NCI-H774 (cell line): ENCODE measurements at regions not wholly inside any gene's neighbourhood (a gene's known extent, or its start where the extent isn't known, plus 50 kb on each side); places are given as distances from the start of the nearest gene placed in this dataset.

Source experiments
- DNase-seq: peaks from one replicate; lab custom pipeline; 2025; lab: John Stamatoyannopoulos, UW

DNA sequence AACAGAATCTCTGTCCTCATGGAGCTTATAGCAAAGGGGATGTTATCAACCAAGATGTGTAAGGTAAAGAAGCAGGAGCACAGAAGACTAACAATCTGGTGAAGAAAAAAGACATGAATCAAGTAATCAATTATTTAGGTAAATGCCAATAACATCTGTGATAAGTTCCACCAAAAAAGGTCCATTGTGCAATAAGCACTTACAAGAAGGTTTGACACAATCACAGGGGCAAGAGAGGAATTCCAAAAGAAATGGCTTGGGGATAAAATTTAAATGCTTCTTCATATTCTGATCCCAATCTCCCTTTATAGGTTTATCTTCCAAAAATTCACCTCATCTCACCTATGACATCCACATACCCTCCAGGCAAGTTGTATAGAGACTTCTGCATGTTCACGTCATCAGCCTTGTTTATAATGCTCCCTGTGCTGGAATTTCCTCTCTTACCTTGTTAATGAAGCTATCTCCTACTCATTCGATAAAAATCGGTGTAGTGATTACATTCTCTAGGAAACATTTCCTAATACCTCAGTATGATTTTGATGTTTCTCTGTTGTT is 53.6 kb upstream of the DPT start:
- no peak for DNase-seq

DNA sequence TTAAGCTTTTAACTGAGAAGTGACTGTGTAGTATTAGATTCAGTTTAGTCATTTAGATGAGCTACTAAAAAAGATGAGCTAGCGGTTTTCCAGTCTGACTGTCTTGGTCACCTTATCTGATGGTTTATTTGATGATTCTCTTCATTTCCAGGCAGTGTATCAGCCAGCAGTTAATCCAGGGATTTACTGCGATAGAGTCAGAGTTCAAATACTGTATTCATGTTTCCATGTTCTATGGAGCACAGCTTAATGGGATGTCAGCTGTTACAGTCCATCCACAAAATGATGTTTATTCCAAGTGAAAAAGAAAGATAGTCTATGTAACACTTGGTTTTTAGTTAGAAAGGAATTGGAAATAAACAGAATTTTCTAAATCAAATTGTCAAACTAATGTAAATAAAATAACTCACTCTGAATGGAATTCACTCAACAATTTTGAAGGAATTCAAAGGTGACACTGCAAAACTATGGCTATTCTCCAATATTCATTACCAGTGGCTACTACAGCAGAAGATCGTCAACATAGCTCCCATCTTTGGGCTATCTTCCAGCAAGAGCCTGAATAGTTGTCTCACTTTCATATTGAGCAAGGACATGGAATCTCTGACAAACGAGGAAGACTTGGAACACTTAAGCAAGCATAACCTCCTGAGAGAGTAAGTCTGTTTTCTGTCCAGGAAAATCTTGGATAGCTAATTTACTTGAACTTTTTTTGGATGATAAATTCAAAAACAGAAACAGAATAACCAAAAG is 54.6 kb upstream of the DPT start:
- DNase-seq, result no peak

DNA sequence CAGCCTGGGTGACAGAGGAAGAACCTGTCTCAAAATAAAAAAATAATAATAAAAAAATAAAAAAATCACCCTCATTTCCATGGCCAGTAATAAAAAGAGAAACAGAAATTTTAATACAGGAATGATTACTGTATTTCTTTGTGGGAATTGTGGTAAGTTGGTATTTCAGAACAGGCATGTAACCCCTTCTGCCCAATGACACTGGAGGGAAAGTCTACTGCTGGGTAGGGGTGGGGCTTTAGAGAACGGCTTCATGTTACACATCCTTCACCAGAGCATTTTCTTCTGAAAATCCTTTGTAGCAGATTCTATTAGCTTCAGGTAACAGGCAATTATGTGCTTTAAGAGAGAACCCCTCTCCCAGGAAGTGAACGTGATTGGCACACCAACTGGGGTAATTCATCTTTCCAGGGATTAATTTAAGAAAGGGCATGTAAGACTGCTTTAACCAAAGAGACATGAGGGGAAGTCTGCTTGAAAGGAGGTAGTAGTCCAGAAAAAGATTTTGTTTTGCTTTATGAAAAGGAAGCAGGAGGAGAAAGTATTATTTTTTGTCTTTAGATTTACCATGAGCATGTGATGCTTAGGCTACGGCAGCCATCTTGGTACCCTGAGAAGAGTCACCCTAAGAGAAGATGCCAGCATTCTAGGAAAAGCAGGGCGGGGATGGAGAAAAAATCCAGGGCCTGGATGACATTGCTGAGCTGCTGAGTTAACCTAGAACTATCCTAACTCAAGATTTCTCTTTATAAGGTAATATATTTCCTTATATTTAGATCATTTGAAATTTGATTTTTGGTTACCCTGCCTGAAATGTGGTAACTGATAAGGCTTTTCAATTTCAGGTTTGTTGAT is 57.7 kb upstream of the DPT start:
- DNase-seq, result no peak

DNA sequence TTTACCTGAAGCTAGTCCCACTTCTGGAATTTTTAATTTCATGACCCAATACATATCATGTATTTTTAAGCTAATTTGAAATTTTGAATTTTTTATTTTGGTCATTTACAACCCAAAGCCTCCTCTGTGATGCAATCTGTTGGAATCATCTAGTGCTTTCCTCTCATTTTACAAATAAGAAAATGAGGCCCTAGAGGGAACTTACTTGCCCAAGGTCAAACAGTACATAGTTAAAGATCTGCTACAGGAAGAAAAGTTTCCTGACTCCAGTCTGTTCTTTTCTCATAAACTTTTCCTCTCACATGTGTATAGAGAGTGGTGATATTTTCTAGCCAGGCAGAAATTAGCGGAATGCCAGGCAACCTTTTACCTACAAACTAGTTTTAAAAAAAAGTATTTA is 59.3 kb upstream of the DPT start:
- no peak for DNase-seq

DNA sequence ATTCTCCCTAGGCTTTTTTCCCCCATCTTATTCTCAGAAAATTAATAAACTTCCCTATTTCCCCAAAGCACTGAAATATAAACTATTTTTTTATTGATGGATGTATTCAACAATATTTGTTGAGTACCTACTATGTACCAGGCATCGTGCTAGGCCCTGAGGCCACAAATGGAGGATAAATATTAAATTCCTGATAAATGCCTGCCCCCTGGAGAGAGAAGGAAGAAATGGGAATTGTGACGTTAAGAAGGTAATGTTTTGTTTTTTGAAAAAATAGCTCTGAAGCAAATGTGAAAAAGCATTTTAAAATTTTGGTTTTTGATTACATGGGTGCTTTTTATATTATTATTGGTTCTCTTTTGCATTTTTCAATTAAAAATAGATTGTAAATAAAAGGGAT is 60.5 kb upstream of the DPT start:
- no peak for DNase-seq

DNA sequence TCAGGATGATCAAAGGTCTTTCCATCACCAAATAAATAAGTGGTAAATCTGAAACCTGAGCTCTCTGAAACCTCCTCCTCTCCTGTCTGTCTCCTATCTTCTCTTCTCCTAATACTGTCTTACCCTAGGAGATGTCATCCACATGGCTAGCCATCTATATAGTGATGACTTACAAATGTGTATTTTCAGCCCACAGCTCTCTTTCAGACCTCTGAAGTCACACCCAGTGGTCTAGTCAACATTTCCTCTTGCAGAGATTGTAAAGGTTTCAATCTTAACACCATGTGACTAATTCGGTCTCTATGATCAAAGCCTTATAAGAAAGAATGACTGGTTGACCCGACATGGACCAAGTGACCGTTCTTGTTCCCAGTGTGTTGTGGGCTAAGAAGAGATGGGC is 63.1 kb upstream of the DPT start:
- DNase-seq, result no peak

DNA sequence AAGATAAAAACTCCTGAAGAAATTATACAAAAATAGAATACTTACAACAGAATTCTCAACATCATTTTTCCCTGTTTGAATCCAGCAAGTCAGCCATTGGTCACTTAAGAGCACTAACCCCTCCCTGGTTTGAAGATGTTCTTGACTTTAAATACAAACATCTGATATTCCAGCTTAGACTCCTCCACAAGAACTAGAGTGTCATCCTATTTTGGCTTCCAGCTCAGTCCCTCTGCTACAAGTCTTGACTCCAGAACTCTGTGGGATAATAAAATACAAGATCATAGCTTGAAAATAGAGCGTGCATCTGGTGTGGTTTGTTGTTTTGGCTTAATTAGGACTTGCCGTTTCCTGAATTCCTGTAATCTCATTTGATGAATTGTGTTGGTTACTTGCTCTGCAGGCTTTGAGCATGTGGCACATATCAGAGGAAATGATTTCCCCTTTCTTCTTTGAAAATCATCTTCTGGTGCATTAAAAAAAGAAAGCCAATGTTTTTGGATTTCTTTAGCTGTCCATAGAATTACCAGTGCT is 63.7 kb upstream of the DPT start:
- DNase-seq, result no peak

DNA sequence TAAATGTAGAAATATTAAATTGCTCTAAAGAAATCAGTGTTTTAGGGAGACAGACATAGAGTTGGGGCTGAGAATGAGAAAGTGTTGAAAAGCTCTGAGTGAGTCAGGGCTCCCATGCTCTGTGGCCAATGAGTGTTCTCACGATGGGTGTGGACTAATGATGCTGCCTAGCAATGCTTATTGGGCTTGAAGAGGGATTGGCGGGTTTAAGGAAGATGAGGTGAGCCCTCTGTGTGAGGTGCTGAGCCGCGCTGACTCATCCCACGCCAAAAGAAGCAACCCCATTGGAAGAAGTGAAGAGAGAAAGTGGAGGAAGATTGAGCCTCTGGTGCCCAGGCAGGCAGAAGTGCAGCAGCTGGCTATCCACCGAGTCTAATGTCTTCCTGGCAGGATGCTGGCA is 65.1 kb upstream of the DPT start:
- DNase-seq, result no peak

DNA sequence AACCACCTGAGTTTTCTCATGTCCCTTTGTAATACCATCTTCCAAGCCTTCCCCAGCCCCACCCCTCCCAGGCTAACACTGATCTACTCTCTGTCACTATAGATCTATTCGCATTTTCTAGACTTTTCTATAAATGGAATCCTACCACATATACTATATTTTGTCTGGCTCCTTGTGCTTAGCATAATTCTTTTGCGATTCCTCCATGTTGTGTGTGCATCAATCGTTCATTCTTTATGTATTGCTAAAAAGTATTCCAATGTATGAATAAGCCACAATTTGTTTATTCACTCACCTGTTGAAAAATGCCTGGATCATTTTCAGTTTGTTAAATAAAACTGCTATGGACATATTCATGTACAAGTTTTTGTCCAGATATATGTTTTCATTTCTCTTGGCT is 66.7 kb upstream of the DPT start:
- no peak for DNase-seq

DNA sequence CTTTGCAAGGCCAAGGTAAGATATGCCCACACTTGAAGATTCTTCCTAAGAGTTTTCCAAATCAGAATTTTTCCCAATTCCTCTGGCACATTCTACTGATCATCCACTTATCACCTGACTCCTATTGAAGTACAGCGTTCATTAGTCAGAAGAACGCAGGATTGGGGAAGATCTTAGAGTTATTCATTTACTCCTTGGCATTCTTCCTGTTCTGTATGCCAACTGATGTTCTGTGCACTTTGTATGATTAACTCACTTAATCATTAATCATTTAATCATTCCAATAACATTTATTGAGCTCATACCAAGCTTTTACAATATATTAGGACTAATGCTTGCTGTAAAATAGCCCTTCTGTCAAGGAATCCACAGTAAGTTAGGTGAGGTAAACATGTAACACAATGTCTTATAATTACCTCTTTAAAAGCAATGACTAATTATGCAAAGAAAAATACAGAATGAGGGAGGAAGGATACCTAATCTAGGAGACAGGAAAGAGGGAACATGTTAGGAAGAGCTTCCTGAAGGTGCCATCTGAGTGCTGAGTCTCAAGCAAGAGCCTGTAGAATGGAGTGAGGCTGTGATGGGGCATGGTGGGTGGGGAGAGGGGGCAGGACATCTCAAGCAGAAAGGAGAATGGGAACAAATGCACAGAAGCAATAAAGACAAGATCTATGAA is 71.1 kb upstream of the DPT start:
- DNase-seq, result no peak

DNA sequence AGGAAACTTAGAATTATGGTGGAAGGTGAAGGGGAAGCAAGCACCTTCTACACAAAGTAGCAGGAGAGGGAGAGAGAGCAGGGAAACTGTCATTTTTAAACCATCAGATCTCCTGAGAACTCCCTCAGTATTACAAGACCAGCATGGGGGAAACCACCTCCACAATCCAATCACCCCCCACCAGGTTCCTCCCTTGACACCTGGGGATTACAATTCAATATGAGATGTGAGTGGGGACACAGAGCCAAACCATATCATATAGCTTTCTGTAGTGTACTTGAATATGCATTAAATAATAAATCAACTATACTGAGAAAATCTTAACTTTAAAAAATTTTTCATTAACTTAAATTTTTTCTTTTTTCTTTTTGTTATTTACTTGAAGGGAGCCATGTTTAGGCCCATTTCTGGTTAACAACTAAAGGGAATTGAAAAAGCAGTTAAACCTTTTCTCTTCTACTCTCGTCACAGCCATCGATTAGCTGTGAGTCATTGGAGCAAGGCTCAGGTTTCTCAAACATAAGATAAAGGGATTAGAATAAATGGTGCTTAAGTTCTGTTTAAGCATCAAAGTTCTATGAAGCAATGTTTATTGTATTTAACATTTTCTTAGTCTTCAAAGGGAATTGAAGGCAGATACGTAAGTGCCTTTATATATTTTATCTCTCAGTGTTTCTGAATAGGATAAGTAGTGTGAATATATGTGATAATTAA is 72.2 kb upstream of the DPT start:
- no peak for DNase-seq

DNA sequence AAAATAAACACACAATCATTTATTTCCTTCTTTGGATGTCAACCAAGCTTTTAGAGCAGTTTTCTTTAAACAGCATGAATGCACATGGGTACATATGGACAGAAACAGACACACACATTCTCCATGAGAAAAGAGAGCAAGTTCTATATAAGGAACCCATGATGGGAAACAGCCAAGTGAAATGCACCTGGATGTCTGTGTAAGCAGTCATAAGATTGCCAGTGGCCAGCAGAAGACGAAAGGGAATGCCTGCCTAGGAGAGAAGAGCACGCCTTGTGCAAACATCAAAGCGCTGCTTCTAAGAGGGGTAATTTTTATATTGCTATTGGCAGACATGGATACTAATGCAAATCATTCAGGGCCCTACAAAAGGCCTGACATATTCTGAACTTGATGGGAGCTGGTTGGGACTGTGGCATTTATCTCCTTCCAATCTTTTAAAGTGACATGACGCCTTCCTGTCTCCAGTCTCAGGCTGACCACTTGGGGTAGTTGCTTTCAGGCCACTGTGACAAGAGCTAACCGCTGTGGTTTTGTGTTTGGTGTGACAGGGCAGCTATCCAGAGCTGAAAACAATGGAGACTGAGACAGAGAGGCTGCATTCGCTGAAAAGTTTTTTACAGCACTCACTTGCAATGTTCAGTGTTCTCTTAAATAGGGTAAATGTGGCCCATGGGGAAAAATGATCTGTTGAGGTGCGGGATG is 75.0 kb upstream of the DPT start:
- DNase-seq, result no peak

DNA sequence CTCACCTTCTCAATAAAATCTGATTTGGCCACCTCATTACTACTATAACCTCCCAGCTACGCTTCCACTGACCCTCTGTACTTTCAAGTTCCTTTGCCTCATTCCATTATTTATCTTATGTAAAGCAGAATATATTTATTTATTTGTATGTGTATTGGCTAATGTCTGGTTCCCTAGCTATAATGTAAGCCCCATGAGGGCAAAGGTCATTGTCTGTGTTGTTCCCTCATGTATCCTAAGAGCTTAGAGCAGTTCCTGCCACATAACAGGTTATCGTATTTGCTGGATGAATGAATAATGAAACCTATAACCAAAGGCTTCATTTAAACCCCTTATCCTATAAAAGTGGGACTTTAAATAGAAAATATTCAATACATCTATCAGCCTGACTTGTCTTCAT is 77.9 kb upstream of the DPT start:
- DNase-seq, result no peak

DNA sequence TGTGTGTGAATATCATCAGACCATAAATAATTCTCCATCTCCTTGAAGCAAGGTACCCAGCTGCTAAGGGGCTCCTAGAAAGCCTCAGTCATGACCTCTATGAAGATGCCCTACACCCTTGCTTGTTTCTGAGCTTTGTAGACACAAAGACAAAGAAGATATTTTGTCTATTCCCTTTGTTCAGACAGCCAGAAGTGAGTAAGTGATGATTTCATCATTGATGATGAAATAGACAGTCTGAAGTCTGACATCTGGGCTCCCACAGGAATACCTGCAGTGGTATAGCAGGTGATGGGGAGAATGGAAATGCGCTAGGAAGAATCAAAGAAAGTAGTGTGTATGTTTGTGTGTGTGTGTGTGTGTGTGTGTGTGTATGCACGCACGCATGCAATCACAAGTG is 82.2 kb upstream of the DPT start:
- DNase-seq, result no peak

DNA sequence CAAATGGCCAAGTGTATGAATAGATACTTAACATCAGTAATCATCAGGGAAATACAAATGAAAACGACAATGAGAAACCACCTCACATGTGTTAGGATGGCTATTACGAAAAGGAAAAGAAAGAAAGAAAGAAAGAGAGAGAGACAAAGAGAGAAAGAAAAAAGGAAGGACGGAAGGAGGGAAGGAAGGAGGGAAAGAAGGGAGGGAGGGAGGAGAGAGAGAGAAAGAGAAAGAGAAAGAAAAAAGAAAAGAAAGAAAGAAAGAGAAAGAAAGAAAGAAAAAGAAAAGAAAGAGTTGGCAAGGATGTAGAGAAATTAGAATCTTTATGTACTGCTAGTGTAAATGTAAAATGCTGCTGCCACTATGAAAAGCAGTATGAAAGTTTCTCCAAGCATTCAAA is 90.7 kb upstream of the DPT start:
- no peak for DNase-seq

DNA sequence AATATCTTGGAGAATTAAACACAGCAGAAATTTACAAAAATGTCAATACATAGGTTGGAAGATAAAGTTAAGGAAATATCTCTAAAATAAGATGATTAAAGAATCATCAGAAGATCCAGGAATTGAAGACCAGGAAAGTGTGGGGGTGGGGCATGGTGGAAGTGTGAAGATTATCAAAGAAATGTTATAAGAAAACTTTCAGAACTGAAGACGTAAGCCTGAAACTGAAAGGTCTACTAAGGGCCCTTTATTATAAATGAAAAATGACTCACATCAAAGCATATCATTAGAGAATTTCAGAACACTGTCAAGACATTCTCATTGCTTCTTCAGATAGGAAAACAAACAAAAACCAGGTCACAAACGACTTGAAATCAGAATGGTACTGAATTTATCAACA is 92.4 kb upstream of the DPT start:
- DNase-seq, result no peak

DNA sequence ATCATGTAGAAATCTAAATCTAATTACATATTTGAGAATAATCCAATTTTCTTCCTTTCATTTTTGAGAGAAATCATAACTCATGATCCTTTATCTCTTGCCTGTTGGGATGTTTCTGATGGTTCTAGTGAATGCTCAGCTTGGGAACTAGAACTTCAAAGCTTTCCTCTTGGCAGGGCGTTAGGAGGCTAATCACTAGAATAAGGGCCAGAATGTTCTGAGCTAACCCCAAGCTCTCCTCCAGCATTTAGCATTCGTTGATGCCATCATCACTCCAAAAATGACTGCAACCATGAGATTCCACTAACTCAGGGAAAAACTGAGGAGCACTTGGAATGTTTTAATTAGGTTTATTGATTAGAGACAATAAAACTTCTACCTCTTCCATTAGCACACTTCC is 93.9 kb upstream of the DPT start:
- DNase-seq, result no peak

DNA sequence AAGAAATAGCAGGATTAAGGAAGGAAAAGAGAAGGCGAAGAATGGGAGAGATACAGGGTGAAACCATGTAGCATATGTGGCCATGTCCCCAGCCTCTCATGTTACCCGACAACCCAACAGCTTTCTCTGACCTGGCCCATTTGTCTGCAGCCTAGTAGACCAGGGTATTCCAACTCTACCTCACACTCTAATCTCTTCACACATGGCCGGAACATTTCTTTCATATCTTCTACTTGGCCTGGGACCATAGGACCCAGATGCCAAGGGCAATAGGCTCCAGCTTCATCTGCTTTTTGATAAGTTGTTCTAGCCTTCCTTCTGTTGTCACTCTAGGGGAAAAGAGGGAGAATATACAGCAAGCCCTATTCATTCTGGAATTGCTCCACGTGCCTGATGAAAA is 95.0 kb upstream of the DPT start:
- DNase-seq, result no peak

DNA sequence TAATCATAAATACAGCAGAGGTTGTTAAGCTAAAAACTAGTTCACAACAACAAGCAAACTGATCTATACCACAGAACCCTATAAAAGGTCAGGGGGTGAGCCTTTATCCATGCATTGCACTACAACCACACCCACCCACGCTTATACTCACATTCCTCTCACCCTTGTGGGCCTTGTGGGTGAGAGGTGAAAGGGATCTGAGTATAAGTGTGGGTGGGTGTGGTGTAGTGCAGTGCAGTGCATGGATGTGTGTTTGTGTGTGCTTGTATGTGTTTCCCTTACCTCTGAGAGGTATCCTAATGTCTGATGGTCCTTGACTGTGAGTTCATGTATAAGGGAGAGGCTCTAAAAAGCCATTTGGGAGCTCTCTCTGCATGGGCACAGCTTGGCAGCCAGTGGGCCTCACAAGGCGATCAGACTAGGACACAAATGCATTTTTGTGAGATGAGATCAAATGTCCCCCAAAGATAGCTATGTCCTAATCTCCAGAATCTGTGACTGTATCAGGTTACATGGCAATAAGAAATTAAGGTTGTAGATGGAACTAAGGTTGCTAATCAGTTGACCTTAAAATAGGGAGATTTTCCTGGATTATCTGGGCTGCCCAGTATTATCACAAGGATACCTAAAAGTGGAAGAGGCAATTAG is 95.5 kb upstream of the DPT start:
- DNase-seq, result no peak

DNA sequence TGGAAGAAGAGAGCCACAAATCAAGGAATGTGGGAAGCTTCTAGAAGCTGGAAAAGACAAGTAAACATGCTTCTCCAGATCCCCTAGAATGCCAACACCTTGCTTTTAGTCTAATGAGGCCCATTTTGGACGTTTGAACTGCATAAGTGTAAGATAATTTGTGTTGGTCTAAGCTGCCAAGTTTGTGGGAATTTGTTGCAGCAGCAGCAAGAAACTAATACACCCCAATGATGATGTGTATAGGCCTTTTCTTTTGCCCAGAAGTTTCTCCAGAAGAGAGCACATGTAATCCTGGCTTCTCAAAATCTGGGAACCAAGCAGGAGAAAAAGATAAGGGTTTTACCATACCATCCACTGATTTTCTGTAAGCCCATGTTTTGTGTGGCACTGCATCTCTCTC is 96.1 kb upstream of the DPT start:
- DNase-seq, result no peak

DNA sequence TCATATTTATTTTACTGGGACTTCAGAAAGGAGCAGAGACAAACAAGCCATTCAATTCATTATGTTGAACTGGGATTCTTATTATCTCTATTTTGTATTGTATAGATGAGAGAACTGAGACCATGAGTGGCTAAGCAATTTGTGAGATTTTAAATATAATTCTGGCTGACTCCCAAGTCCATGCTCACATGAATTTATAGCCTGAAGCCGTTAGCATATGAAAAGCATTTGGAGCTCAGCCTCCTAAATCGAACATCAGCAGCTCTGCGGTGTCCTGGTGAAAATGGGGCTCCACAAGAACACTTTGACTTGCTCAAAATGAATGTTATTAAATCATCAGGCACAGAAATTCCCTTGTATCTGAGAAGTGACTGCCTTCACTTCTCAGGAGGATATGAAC is 96.8 kb upstream of the DPT start:
- DNase-seq, result no peak
